SK-N-SH treated with all-trans-retinoic acid at 6 μM for 48 hours (cell line): ENCODE measurements at regions not wholly inside any gene's neighbourhood (a gene's known extent, or its start where the extent isn't known, plus 50 kb on each side); places are given as distances from the start of the nearest gene placed in this dataset.

ENCODE experiments used
- ATAC-seq: fragments of 200-7000 bp; cut with Tn5 transposase; 3 replicates; pipeline ENCODE4 v1.9.1; 2020; ENCODE audit warnings: mild to moderate bottlenecking, moderate library complexity
- ARNTL ChIP-seq: fragments of 450-650 bp; formaldehyde crosslinking; IDR thresholded peaks from 2 replicates; pipeline ENCODE4 v1.5.0; 2020; ENCODE audit warnings: low read depth, mild to moderate bottlenecking, moderate library complexity, borderline replicate concordance
- BACH2 ChIP-seq: fragments of 250-450 bp; sonication (Bioruptor Pico); IDR thresholded peaks from 2 replicates; pipeline ENCODE4 v1.9.0; 2021; ENCODE audit warnings: mild to moderate bottlenecking, borderline replicate concordance
- ESRRG ChIP-seq: fragments of 250-450 bp; sonication (Bioruptor Pico); IDR thresholded peaks from 2 replicates; pipeline ENCODE4 v1.6.1; 2021; ENCODE audit warnings: mild to moderate bottlenecking
- GLIS3 ChIP-seq: fragments of 250-450 bp; sonication (Bioruptor Pico); IDR thresholded peaks from 2 replicates; pipeline ENCODE4 v1.5.0; 2020; ENCODE audit warnings: mild to moderate bottlenecking, moderate library complexity
- ISL1 ChIP-seq: fragments of 250-450 bp; sonication (Bioruptor Pico); IDR thresholded peaks from 2 replicates; pipeline ENCODE4 v2.1.2; 2022; ENCODE audit warnings: mild to moderate bottlenecking, moderate library complexity
- OSR1 ChIP-seq: fragments of 250-450 bp; sonication (Bioruptor Pico); IDR thresholded peaks from 2 replicates; pipeline ENCODE4 v1.8.0; 2022; ENCODE audit warnings: moderate library complexity, mild to moderate bottlenecking, inconsistent platforms
- PPARA ChIP-seq: fragments of 250-450 bp; sonication (Bioruptor Pico); IDR thresholded peaks from 2 replicates; pipeline ENCODE4 v1.5.0; 2020; ENCODE audit warnings: mild to moderate bottlenecking, borderline replicate concordance
- RARB ChIP-seq: fragments of 250-450 bp; sonication (Bioruptor Pico); IDR thresholded peaks from 2 replicates; pipeline ENCODE4 v1.8.0; 2021; ENCODE audit warnings: mild to moderate bottlenecking, moderate library complexity
- SNAI2 ChIP-seq: fragments of 250-450 bp; sonication (Bioruptor Pico); IDR thresholded peaks from 2 replicates; pipeline ENCODE4 v1.5.0; 2020; ENCODE audit warnings: mild to moderate bottlenecking, moderate library complexity
- TCF4 ChIP-seq: fragments of 250-450 bp; sonication (Bioruptor Pico); IDR thresholded peaks from 2 replicates; pipeline ENCODE4 v1.8.0; 2021; ENCODE audit warnings: mild to moderate bottlenecking, moderate library complexity, borderline replicate concordance
- TOX ChIP-seq: fragments of 250-450 bp; sonication (Bioruptor Pico); IDR thresholded peaks from 2 replicates; pipeline ENCODE4 v1.8.0; 2021; ENCODE audit warnings: mild to moderate bottlenecking, moderate library complexity, borderline replicate concordance
- TSHZ2 ChIP-seq: fragments of 250-450 bp; sonication (Bioruptor Pico); IDR thresholded peaks from 2 replicates; pipeline ENCODE4 v1.5.0; 2020; ENCODE audit warnings: mild to moderate bottlenecking, moderate library complexity
- ZC3H10 ChIP-seq: fragments of 250-450 bp; sonication (Bioruptor Pico); IDR thresholded peaks from 2 replicates; pipeline ENCODE4 v1.5.1; 2021; ENCODE audit warnings: mild to moderate bottlenecking, moderate library complexity
- ZFP3 ChIP-seq: fragments of 250-450 bp; sonication (Bioruptor Pico); IDR thresholded peaks from 2 replicates; pipeline ENCODE4 v1.5.0; 2020; ENCODE audit warnings: mild to moderate bottlenecking, moderate library complexity
- ZFP30 ChIP-seq: fragments of 450-650 bp; formaldehyde crosslinking; IDR thresholded peaks from 2 replicates; pipeline ENCODE4 v1.5.0; 2022; ENCODE audit warnings: mild to moderate bottlenecking, moderate library complexity
- ZNF565 ChIP-seq: fragments of 450-650 bp; formaldehyde crosslinking; conservative IDR thresholded peaks from 2 replicates; pipeline ENCODE4 v1.5.0; 2020; ENCODE audit warnings: low read depth, mild to moderate bottlenecking, moderate library complexity
- ZNF70 ChIP-seq: fragments of 450-650 bp; formaldehyde crosslinking; IDR thresholded peaks from 2 replicates; pipeline ENCODE4 v1.5.0; 2020; ENCODE audit warnings: mild to moderate bottlenecking, moderate library complexity
- TF ChIP-seq, protein P1 (sequence below): fragments of 250-450 bp; sonication (Bioruptor Pico); IDR thresholded peaks from 2 replicates; pipeline ENCODE4 v1.5.1; 2021; ENCODE audit warnings: mild to moderate bottlenecking, moderate library complexity
- TF ChIP-seq, protein P2 (sequence below): fragments of 250-450 bp; sonication (Bioruptor Pico); IDR thresholded peaks from 2 replicates; pipeline ENCODE4 v1.5.1; 2020; ENCODE audit warnings: low read depth, mild to moderate bottlenecking, moderate library complexity
- TF ChIP-seq, protein P3 (sequence below): fragments of 250-450 bp; sonication (Bioruptor Pico); IDR thresholded peaks from 2 replicates; pipeline ENCODE4 v1.8.0; 2020; ENCODE audit warnings: mild to moderate bottlenecking, moderate library complexity, borderline replicate concordance

DNA sequence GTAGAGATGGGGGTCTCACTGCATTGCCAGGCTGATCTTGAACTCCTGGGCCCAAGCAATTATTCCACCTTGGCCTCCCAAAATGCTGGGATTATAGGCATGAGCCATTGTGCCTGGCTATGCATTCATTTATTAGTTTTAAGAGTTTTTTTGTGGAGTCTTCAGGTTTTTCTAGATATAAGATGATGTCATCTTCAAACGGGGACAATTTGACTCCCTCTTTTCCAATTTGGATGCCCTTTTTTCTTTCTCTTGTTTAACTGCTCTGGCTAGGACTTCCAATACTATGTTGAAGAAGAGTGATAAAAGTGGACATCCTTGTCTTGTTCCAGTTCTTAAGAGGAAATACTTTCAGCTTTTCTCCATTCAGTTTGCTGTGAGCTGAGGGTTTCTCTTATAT lies 113.7 kb upstream of the PARD3B start:
- TF ChIP-seq GLIS3 (CRISPR knock-in tag) = no peak
- TF ChIP-seq ZFP30 (CRISPR knock-in tag) = no peak
- TF ChIP-seq ZFP3 (CRISPR knock-in tag) = no peak
- TF ChIP-seq ZNF565 (CRISPR knock-in tag) = no peak
- TF ChIP-seq PPARA (CRISPR knock-in tag) = no peak
- TF ChIP-seq OSR1 = no peak
- no peak for TF ChIP-seq ZC3H10 (CRISPR knock-in tag)
- TF ChIP-seq RARB (CRISPR knock-in tag) = no peak
- no peak for TF ChIP-seq ESRRG (CRISPR knock-in tag)
- no peak for TF ChIP-seq ZNF70 (CRISPR knock-in tag)
- TF ChIP-seq, protein P1, sequence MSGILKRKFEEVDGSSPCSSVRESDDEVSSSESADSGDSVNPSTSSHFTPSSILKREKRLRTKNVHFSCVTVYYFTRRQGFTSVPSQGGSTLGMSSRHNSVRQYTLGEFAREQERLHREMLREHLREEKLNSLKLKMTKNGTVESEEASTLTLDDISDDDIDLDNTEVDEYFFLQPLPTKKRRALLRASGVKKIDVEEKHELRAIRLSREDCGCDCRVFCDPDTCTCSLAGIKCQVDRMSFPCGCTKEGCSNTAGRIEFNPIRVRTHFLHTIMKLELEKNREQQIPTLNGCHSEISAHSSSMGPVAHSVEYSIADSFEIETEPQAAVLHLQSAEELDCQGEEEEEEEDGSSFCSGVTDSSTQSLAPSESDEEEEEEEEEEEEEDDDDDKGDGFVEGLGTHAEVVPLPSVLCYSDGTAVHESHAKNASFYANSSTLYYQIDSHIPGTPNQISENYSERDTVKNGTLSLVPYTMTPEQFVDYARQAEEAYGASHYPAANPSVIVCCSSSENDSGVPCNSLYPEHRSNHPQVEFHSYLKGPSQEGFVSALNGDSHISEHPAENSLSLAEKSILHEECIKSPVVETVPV (CRISPR knock-in tag) = no peak
- no peak for TF ChIP-seq SNAI2 (CRISPR knock-in tag)
- no peak for ATAC-seq

DNA sequence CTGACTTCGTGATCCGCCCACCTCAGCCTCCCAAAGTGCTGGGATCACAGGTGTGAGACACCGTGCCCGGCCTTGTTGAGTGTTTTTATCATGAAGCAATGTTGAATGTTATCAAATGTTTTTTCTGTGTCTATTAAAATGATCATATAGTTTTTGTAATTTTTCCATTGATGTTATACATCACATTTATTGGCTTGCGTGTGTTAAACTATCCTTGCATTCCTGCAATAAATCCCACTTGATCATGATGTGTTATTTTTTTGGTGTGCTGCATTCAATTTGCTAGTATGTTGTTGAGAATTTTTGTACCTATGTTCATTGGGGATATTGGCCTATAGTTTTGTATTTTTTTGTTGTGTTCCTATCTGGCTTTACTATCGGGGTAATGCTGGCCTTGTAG lies 113.1 kb upstream of the PARD3B start:
- TF ChIP-seq SNAI2 (CRISPR knock-in tag) (no peak), ARNTL (CRISPR knock-in tag) (no peak), TCF4 (CRISPR knock-in tag) (no peak), ISL1 (CRISPR knock-in tag) (no peak), GLIS3 (CRISPR knock-in tag) (no peak), TSHZ2 (no peak), RARB (CRISPR knock-in tag) (no peak), ESRRG (CRISPR knock-in tag) (no peak), ZC3H10 (CRISPR knock-in tag) (no peak), TOX (CRISPR knock-in tag) (no peak), BACH2 (no peak), ZFP3 (CRISPR knock-in tag) (no peak)
- TF ChIP-seq, protein P2, sequence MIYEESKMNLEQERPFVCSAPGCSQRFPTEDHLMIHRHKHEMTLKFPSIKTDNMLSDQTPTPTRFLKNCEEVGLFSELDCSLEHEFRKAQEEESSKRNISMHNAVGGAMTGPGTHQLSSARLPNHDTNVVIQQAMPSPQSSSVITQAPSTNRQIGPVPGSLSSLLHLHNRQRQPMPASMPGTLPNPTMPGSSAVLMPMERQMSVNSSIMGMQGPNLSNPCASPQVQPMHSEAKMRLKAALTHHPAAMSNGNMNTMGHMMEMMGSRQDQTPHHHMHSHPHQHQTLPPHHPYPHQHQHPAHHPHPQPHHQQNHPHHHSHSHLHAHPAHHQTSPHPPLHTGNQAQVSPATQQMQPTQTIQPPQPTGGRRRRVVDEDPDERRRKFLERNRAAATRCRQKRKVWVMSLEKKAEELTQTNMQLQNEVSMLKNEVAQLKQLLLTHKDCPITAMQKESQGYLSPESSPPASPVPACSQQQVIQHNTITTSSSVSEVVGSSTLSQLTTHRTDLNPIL (CRISPR knock-in tag) = no peak
- TF ChIP-seq, protein P1 (CRISPR knock-in tag) = no peak
- TF ChIP-seq, protein P3, sequence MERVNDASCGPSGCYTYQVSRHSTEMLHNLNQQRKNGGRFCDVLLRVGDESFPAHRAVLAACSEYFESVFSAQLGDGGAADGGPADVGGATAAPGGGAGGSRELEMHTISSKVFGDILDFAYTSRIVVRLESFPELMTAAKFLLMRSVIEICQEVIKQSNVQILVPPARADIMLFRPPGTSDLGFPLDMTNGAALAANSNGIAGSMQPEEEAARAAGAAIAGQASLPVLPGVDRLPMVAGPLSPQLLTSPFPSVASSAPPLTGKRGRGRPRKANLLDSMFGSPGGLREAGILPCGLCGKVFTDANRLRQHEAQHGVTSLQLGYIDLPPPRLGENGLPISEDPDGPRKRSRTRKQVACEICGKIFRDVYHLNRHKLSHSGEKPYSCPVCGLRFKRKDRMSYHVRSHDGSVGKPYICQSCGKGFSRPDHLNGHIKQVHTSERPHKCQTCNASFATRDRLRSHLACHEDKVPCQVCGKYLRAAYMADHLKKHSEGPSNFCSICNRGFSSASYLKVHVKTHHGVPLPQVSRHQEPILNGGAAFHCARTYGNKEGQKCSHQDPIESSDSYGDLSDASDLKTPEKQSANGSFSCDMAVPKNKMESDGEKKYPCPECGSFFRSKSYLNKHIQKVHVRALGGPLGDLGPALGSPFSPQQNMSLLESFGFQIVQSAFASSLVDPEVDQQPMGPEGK = no peak
- no peak for ATAC-seq

DNA sequence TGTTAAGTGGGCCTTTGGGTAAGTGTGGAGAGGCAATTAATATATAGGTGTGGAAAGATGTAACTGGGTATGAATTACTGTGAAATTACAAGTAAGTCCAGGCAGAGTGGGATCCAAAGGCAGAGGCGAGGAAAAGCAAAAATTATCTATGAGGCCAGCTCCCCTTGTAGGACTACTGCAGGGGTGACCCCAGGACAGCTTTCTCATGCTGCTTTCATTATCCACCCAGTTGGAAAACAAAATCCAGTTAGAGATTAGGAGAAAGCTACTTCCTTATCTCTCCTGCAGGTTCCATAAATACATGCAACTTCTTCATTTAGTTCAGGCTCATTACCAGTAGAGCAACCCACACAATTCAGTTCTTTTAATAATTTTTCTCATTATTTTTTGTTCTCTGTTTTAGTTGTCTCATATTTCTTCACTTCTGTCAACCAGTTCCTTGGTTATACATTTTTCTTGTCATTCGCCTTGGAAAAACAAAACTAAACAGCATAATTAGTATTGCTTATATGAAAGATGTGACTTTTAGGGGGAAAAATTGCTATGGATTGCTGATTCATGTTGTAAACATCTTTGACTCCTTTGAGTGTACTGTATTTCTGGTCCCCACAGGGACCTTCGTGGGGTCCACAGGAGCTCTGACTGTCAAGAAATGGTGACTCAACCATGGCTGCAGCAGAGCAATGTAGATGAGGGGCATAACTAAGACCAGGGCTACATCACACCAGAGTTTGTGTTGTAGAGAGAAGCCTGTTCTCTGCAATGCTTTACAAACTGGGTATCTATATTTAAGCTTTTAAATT lies 110.4 kb upstream of the PARD3B start:
- ATAC-seq = no peak
- TF ChIP-seq RARB (CRISPR knock-in tag) (no peak), TOX (CRISPR knock-in tag) (no peak)
